ENCODE measurements at regions not wholly inside any gene's neighbourhood (a gene's known extent, or its start where the extent isn't known, plus 50 kb on each side); places are given as distances from the start of the nearest gene placed in this dataset.

DNA sequence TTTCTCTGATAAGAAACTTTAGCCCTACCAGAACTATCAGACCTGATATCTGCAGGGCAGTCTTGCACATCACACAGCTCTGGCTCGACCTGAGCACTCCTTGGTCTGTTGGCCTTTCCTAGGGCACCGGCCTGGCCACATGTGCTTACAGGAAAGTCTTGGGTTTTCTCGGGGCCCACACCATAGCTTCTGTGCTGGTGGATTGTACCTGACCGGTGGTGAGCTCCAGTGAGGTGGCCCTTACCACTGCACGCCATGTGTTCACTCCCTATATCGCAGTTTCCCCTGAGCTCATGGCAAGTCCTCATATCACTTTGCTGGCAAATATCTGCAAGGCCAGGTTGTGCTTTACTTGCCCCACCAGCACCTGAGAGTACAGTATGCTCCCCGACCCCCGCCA lies 2637.4 kb downstream of the ARAP2 start:
- Mint-ChIP-seq H3K36me3 (no peaks in the 10 kb centered on the region), H3K9me3 (peaks cover 5 to 50% (median 23%) of the 10 kb centered on the region in 8 donors), H3K27me3 (no peaks in the 10 kb centered on the region), H3K4me3 (no peak overlapping the region), H3K27ac (no peak overlapping the region), H3K4me1 (no peaks in the 10 kb centered on the region)
- no peaks in the 10 kb centered on the region for H3K9me3 ChIP-seq (ENCODE audit: control insufficient read depth in 1 of 2, low read length in 2 of 2)
- ChIA-PET POLR2A (ENCODE audit: partially characterized antibody) (no interaction called here), CTCF (ENCODE audit: partially characterized antibody) (no interaction called here)
- no peaks in the 10 kb centered on the region for H3K27me3 ChIP-seq (ENCODE audit: insufficient read depth, low read length)
- no peak overlapping the region for H3K27ac ChIP-seq (ENCODE audit: low read depth, low read length)
- H3K36me3 ChIP-seq (ENCODE audit: insufficient read depth, low read length) = no peaks in the 10 kb centered on the region
- no peaks in the 10 kb centered on the region for H3K4me1 ChIP-seq (ENCODE audit: insufficient read depth, low read length)
- H3K4me3 ChIP-seq (ENCODE audit: low read length in 2 of 2) = no peak overlapping the region
- no peak for DNase-seq
- intact Hi-C loops (cut with micrococcal nuclease) = no loop called here

GRCh38 chr4:33616121-33616520 lies 2628.2 kb downstream of the ARAP2 start:
- Histone ChIP-seq H3K36me3 (ENCODE audit: insufficient read depth, low read length) (no peaks in the 10 kb centered on the region), H3K4me3 (ENCODE audit: low read length in 2 of 2) (no peak overlapping the region), H3K27me3 (ENCODE audit: insufficient read depth, low read length) (no peaks in the 10 kb centered on the region), H3K27ac (ENCODE audit: low read depth, low read length) (no peak overlapping the region), H3K9me3 (ENCODE audit: control insufficient read depth in 1 of 2, low read length in 2 of 2) (peaks cover 0 to 6% of the 10 kb centered on the region in 2 donors), H3K4me1 (ENCODE audit: insufficient read depth, low read length) (no peaks in the 10 kb centered on the region)
- no peak for DNase-seq
- no peak overlapping the region for H3K27ac Mint-ChIP-seq
- H3K27me3 Mint-ChIP-seq = no peaks in the 10 kb centered on the region
- no peaks in the 10 kb centered on the region for H3K4me1 Mint-ChIP-seq
- H3K36me3 Mint-ChIP-seq = no peaks in the 10 kb centered on the region
- no peak overlapping the region for H3K4me3 Mint-ChIP-seq
- peaks cover 0 to 30% (median 10%) of the 10 kb centered on the region in 8 donors for H3K9me3 Mint-ChIP-seq
- POLR2A ChIA-PET (ENCODE audit: partially characterized antibody) = no interaction called here
- intact Hi-C loops (cut with micrococcal nuclease) = no loop called here
- CTCF ChIA-PET (ENCODE audit: partially characterized antibody) = no interaction called here

GRCh38 chr4:33625748-33626147 lies 2618.6 kb downstream of the ARAP2 start:
- Mint-ChIP-seq H3K27ac (no peak overlapping the region), H3K4me3 (no peak overlapping the region), H3K36me3 (no peaks in the 10 kb centered on the region), H3K27me3 (no peaks in the 10 kb centered on the region), H3K4me1 (no peaks in the 10 kb centered on the region), H3K9me3 (peaks cover 0 to 23% (median 9%) of the 10 kb centered on the region in 8 donors)
- Histone ChIP-seq H3K36me3 (ENCODE audit: insufficient read depth, low read length) (no peaks in the 10 kb centered on the region), H3K4me3 (ENCODE audit: low read length in 2 of 2) (no peak overlapping the region), H3K9me3 (ENCODE audit: control insufficient read depth in 1 of 2, low read length in 2 of 2) (no peaks in the 10 kb centered on the region), H3K4me1 (ENCODE audit: insufficient read depth, low read length) (no peaks in the 10 kb centered on the region), H3K27me3 (ENCODE audit: insufficient read depth, low read length) (no peaks in the 10 kb centered on the region), H3K27ac (ENCODE audit: low read depth, low read length) (no peak overlapping the region)
- intact Hi-C loops (cut with micrococcal nuclease) = no loop called here
- POLR2A ChIA-PET (ENCODE audit: partially characterized antibody) = no interaction called here
- DNase-seq = no peak
- CTCF ChIA-PET (ENCODE audit: partially characterized antibody) = no interaction called here

GRCh38 chr4:33626221-33626620 lies 2618.1 kb downstream of the ARAP2 start:
- intact Hi-C loops (cut with micrococcal nuclease) = no loop called here
- H3K36me3 ChIP-seq (ENCODE audit: insufficient read depth, low read length) = no peaks in the 10 kb centered on the region
- H3K4me1 ChIP-seq (ENCODE audit: insufficient read depth, low read length) = no peaks in the 10 kb centered on the region
- no peak overlapping the region for H3K4me3 ChIP-seq (ENCODE audit: low read length in 2 of 2)
- H3K9me3 ChIP-seq (ENCODE audit: control insufficient read depth in 1 of 2, low read length in 2 of 2) = no peaks in the 10 kb centered on the region
- H3K27ac ChIP-seq (ENCODE audit: low read depth, low read length) = no peak overlapping the region
- Mint-ChIP-seq H3K36me3 (no peaks in the 10 kb centered on the region), H3K27me3 (no peaks in the 10 kb centered on the region), H3K4me3 (no peak overlapping the region), H3K4me1 (no peaks in the 10 kb centered on the region), H3K9me3 (peaks cover 0 to 26% (median 9%) of the 10 kb centered on the region in 8 donors), H3K27ac (no peak overlapping the region)
- ChIA-PET POLR2A (ENCODE audit: partially characterized antibody) (no interaction called here), CTCF (ENCODE audit: partially characterized antibody) (no interaction called here)
- H3K27me3 ChIP-seq (ENCODE audit: insufficient read depth, low read length) = no peaks in the 10 kb centered on the region
- DNase-seq = no peak

DNA sequence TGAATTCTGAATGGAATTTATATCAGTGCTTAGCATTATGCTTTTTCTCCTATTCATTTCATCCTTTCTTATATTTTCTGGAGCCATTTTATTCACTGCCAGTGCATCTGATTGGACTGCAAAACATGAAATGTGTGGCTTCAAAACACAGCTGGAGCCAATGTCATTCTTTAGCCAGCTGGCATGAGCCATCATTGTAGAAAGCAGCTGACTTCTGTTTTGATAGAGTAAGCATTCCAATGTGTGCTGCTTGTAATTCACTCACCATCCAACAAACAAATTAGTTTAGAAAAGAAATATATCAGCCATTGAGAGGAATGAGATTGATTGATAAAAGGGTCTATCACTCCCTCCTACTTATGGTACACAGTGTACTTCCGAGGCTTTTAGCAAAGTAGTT lies 2616.0 kb downstream of the ARAP2 start:
- no peaks in the 10 kb centered on the region for H3K27me3 ChIP-seq (ENCODE audit: insufficient read depth, low read length)
- H3K4me3 ChIP-seq (ENCODE audit: low read length in 2 of 2) = no peak overlapping the region
- CTCF ChIA-PET (ENCODE audit: partially characterized antibody) = no interaction called here
- H3K36me3 Mint-ChIP-seq = no peaks in the 10 kb centered on the region
- H3K27ac ChIP-seq (ENCODE audit: low read depth, low read length) = no peak overlapping the region
- no peaks in the 10 kb centered on the region for H3K4me1 Mint-ChIP-seq
- no peak for DNase-seq
- no peaks in the 10 kb centered on the region for H3K4me1 ChIP-seq (ENCODE audit: insufficient read depth, low read length)
- no peaks in the 10 kb centered on the region for H3K9me3 ChIP-seq (ENCODE audit: control insufficient read depth in 1 of 2, low read length in 2 of 2)
- intact Hi-C loops (cut with micrococcal nuclease) = no loop called here
- no peaks in the 10 kb centered on the region for H3K27me3 Mint-ChIP-seq
- H3K27ac Mint-ChIP-seq = no peak overlapping the region
- H3K4me3 Mint-ChIP-seq = no peak overlapping the region
- H3K36me3 ChIP-seq (ENCODE audit: insufficient read depth, low read length) = no peaks in the 10 kb centered on the region
- peaks cover 0 to 30% (median 13%) of the 10 kb centered on the region in 8 donors for H3K9me3 Mint-ChIP-seq
- POLR2A ChIA-PET (ENCODE audit: partially characterized antibody) = no interaction called here

DNA sequence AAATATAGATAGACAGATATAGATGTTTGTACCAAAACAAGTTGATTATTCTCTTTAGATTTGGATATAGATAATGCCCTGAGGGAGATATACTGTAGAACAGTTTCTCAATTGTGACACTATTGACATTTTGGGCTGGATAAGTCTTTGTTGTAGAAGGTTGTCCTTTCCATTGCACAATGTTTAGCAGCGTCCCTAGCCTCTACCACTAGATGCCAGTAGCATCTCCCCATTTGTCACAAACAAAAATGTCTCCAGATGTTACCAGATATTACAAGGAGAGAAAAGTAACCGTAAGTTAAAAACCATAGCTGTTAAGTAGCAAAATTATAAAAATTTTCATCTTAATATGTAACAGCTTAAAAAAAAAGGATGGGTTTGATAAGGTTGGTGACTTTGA lies 2595.3 kb downstream of the ARAP2 start:
- no peak overlapping the region for H3K27ac ChIP-seq (ENCODE audit: low read depth, low read length)
- Mint-ChIP-seq H3K27ac (no peak overlapping the region), H3K4me1 (no peaks in the 10 kb centered on the region), H3K36me3 (no peaks in the 10 kb centered on the region), H3K27me3 (no peaks in the 10 kb centered on the region), H3K9me3 (peaks cover 1 to 25% (median 11%) of the 10 kb centered on the region in 8 donors), H3K4me3 (no peak overlapping the region)
- intact Hi-C loops (cut with micrococcal nuclease) = no loop called here
- no peaks in the 10 kb centered on the region for H3K36me3 ChIP-seq (ENCODE audit: insufficient read depth, low read length)
- H3K27me3 ChIP-seq (ENCODE audit: insufficient read depth, low read length) = no peaks in the 10 kb centered on the region
- H3K4me1 ChIP-seq (ENCODE audit: insufficient read depth, low read length) = no peaks in the 10 kb centered on the region
- CTCF ChIA-PET (ENCODE audit: partially characterized antibody) = no interaction called here
- no peak for DNase-seq
- H3K4me3 ChIP-seq (ENCODE audit: low read length in 2 of 2) = no peak overlapping the region
- POLR2A ChIA-PET (ENCODE audit: partially characterized antibody) = no interaction called here
- H3K9me3 ChIP-seq (ENCODE audit: control insufficient read depth in 1 of 2, low read length in 2 of 2) = peaks cover 0 to 4% of the 10 kb centered on the region in 2 donors

DNA sequence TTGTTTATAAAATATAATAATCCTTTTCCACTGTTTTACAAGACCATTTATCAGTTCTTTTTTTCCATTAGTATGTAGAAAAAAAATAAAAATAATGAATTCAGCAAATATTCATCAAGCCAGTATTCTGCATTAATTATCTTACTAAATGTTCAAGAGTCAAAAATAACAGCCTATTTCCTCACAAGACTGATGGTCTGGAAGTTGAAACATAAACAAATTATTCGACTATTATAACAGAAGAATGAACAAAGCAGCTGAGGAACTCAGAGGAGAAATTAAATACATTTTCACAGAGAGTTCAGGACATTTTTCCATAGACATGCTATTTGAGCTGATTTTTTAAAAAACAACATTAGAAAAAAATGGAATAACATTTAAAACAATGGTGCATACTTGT lies 2594.8 kb downstream of the ARAP2 start:
- Mint-ChIP-seq H3K4me1 (no peaks in the 10 kb centered on the region), H3K9me3 (peaks cover 1 to 25% (median 11%) of the 10 kb centered on the region in 8 donors), H3K27ac (no peak overlapping the region), H3K36me3 (no peaks in the 10 kb centered on the region), H3K4me3 (no peak overlapping the region), H3K27me3 (no peaks in the 10 kb centered on the region)
- ChIA-PET POLR2A (ENCODE audit: partially characterized antibody) (no interaction called here), CTCF (ENCODE audit: partially characterized antibody) (no interaction called here)
- Histone ChIP-seq H3K4me3 (ENCODE audit: low read length in 2 of 2) (no peak overlapping the region), H3K27ac (ENCODE audit: low read depth, low read length) (no peak overlapping the region), H3K36me3 (ENCODE audit: insufficient read depth, low read length) (no peaks in the 10 kb centered on the region), H3K4me1 (ENCODE audit: insufficient read depth, low read length) (no peaks in the 10 kb centered on the region), H3K9me3 (ENCODE audit: control insufficient read depth in 1 of 2, low read length in 2 of 2) (peaks cover 0 to 4% of the 10 kb centered on the region in 2 donors), H3K27me3 (ENCODE audit: insufficient read depth, low read length) (no peaks in the 10 kb centered on the region)
- no peak for DNase-seq
- intact Hi-C loops (cut with micrococcal nuclease) = no loop called here

DNA sequence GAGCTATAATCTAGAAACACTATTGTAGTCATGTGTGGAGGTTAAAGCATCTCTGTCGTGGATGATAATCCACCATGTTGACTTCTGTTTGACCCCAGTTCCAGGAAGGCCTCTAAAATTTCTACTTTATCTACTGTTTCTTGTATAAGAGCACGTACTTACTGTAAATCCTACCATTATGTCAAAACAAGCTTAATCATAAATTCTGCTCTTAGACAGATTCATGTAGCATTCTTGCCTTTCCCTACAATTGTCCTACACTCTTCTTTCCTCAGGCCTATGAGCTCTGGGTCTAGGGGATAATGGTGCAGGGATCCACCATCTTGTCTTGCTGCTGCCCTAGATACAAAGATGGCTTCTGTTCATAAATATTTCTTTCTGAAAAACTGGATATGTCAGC lies 2594.3 kb downstream of the ARAP2 start:
- H3K36me3 Mint-ChIP-seq = no peaks in the 10 kb centered on the region
- Histone ChIP-seq H3K36me3 (ENCODE audit: insufficient read depth, low read length) (no peaks in the 10 kb centered on the region), H3K27ac (ENCODE audit: low read depth, low read length) (no peak overlapping the region), H3K9me3 (ENCODE audit: control insufficient read depth in 1 of 2, low read length in 2 of 2) (peaks cover 0 to 4% of the 10 kb centered on the region in 2 donors), H3K4me1 (ENCODE audit: insufficient read depth, low read length) (no peaks in the 10 kb centered on the region), H3K4me3 (ENCODE audit: low read length in 2 of 2) (no peak overlapping the region), H3K27me3 (ENCODE audit: insufficient read depth, low read length) (no peaks in the 10 kb centered on the region)
- CTCF ChIA-PET (ENCODE audit: partially characterized antibody) = no interaction called here
- no peak overlapping the region for H3K27ac Mint-ChIP-seq
- no peaks in the 10 kb centered on the region for H3K4me1 Mint-ChIP-seq
- no peak for DNase-seq
- peaks cover 1 to 25% (median 10%) of the 10 kb centered on the region in 8 donors for H3K9me3 Mint-ChIP-seq
- POLR2A ChIA-PET (ENCODE audit: partially characterized antibody) = no interaction called here
- no peaks in the 10 kb centered on the region for H3K27me3 Mint-ChIP-seq
- no peak overlapping the region for H3K4me3 Mint-ChIP-seq
- intact Hi-C loops (cut with micrococcal nuclease) = no loop called here
